Thymus (tissue), 11 donors: ENCODE measurements at regions not wholly inside any gene's neighbourhood (a gene's known extent, or its start where the extent isn't known, plus 50 kb on each side); places are given as distances from the start of the nearest gene placed in this dataset.

Source experiments
- DNase-seq, 9 donors: peaks; one replicate each; pipeline ENCODE4 v3.0.0-alpha.2; 2013; ENCODE audit warnings: low spot score in 9 of 9, low read depth in 6 of 9, missing footprints in 1 of 9
- H3K27ac ChIP-seq, 2 donors: one replicate each; pipeline ENCODE4 v1.5.1; 2013; ENCODE audit warnings: control low read depth in 1 of 2, low read depth in 1 of 2, low read length in 1 of 2, mild to moderate bottlenecking in 1 of 2, moderate library complexity in 1 of 2
- H3K27me3 ChIP-seq, 2 donors: one replicate each; pipeline ENCODE4 v1.5.1; 2013; ENCODE audit warnings: low read length in 1 of 2; ENCODE audit not compliant: control insufficient read depth in 2 of 2, insufficient read depth in 1 of 2
- H3K36me3 ChIP-seq, 2 donors: one replicate each; pipeline ENCODE4 v1.5.1; 2013; ENCODE audit warnings: low read length in 1 of 2, mild to moderate bottlenecking in 1 of 2, moderate library complexity in 1 of 2; ENCODE audit not compliant: control insufficient read depth in 2 of 2, insufficient read depth in 2 of 2
- H3K4me1 ChIP-seq, 2 donors: one replicate each; pipeline ENCODE4 v1.5.1; 2013; ENCODE audit warnings: low read length in 2 of 2; ENCODE audit not compliant: control insufficient read depth in 2 of 2, insufficient read depth in 2 of 2
- H3K4me3 ChIP-seq, 2 donors: one replicate each; pipeline ENCODE4 v1.5.1; 2013; ENCODE audit warnings: low read length in 2 of 2, control low read depth in 1 of 2, mild to moderate bottlenecking in 1 of 2
- H3K9me3 ChIP-seq, 2 donors: one replicate each; pipeline ENCODE4 v1.5.1; 2013; ENCODE audit warnings: low read length in 1 of 2, mild to moderate bottlenecking in 1 of 2; ENCODE audit not compliant: control insufficient read depth in 2 of 2, insufficient read depth in 1 of 2
- WGBS: extraction: QIAGEN DNeasy Blood & Tissue Kit; methylation state at CpG from one replicate; pipeline ENCODE4 v1.1.7; 2013; 5-methylcytosine and 5-hydroxymethylcytosine counted together
- donor health status: healthy.

GRCh38 chr2:223530811-223531210, 71.3 kb downstream of the SCG2 start:
- Histone ChIP-seq H3K4me3 (no peak overlapping the region), H3K4me1 (no peaks in the 10 kb centered on the region), H3K9me3 (peaks cover 0 to 3% of the 10 kb centered on the region in 2 donors), H3K27me3 (no peaks in the 10 kb centered on the region), H3K36me3 (no peaks in the 10 kb centered on the region), H3K27ac (no peak overlapping the region)
- WGBS = 80% methylated on average over 4 of the region's 4 CpGs
- no peak for DNase-seq

GRCh38 chr2:223532161-223532560, 70.0 kb downstream of the SCG2 start:
- H3K27me3 ChIP-seq = no peaks in the 10 kb centered on the region
- H3K27ac ChIP-seq = no peak overlapping the region
- H3K4me1 ChIP-seq = no peaks in the 10 kb centered on the region
- WGBS = 77% methylated on average over 2 of the region's 2 CpGs
- H3K36me3 ChIP-seq = no peaks in the 10 kb centered on the region
- peaks cover 0 to 3% of the 10 kb centered on the region in 2 donors for H3K9me3 ChIP-seq
- DNase-seq = no peak
- H3K4me3 ChIP-seq = no peak overlapping the region

GRCh38 chr2:223532712-223533111, 69.4 kb downstream of the SCG2 start:
- 93% methylated on average over 1 of the region's 1 CpG for WGBS
- no peak overlapping the region for H3K4me3 ChIP-seq
- H3K27me3 ChIP-seq = no peaks in the 10 kb centered on the region
- H3K27ac ChIP-seq = no peak overlapping the region
- peaks cover 0 to 3% of the 10 kb centered on the region in 2 donors for H3K9me3 ChIP-seq
- H3K36me3 ChIP-seq = no peaks in the 10 kb centered on the region
- no peak for DNase-seq
- H3K4me1 ChIP-seq = no peaks in the 10 kb centered on the region

- H3K36me3 ChIP-seq = no peaks in the 10 kb centered on the region
- H3K9me3 ChIP-seq = no peaks in the 10 kb centered on the region
- WGBS = 72% methylated on average over 2 of the region's 2 CpGs
- H3K27me3 ChIP-seq = no peaks in the 10 kb centered on the region
- H3K4me3 ChIP-seq = no peak overlapping the region
- H3K4me1 ChIP-seq = peaks cover 0 to 2% of the 10 kb centered on the region in 2 donors
- no peak for DNase-seq
- no peak overlapping the region for H3K27ac ChIP-seq
Observed at GRCh38 chr2:223536546-223536945, 65.6 kb downstream of the SCG2 start.

GRCh38 chr2:223537115-223537514, 65.0 kb downstream of the SCG2 start:
- Histone ChIP-seq H3K27ac (no peak overlapping the region), H3K4me1 (peaks cover 0 to 2% of the 10 kb centered on the region in 2 donors), H3K9me3 (no peaks in the 10 kb centered on the region), H3K36me3 (no peaks in the 10 kb centered on the region), H3K27me3 (no peaks in the 10 kb centered on the region), H3K4me3 (no peak overlapping the region)
- 82% methylated on average over 1 of the region's 1 CpG for WGBS
- no peak for DNase-seq

GRCh38 chr2:223537651-223538601, 64.2 kb downstream of the SCG2 start:
- H3K9me3 ChIP-seq = no peaks in the 10 kb centered on the region
- no peak for DNase-seq
- peak overlapping the region in 1 of 2 donors; percentile 18 for H3K27ac ChIP-seq
- no peaks in the 10 kb centered on the region for H3K27me3 ChIP-seq
- H3K36me3 ChIP-seq = no peaks in the 10 kb centered on the region
- peaks cover 0 to 2% of the 10 kb centered on the region in 2 donors for H3K4me1 ChIP-seq
- WGBS = 60% methylated on average over 5 of the region's 5 CpGs
- no peak overlapping the region for H3K4me3 ChIP-seq

- H3K9me3 ChIP-seq = no peaks in the 10 kb centered on the region
- no peak for DNase-seq
- peaks cover 0 to 2% of the 10 kb centered on the region in 2 donors for H3K4me1 ChIP-seq
- H3K36me3 ChIP-seq = no peaks in the 10 kb centered on the region
- no peaks in the 10 kb centered on the region for H3K27me3 ChIP-seq
- H3K4me3 ChIP-seq = no peak overlapping the region
- no peak overlapping the region for H3K27ac ChIP-seq
- WGBS = 75% methylated on average over 8 of the region's 8 CpGs
Observed at GRCh38 chr2:223538920-223539440, 63.2 kb downstream of the SCG2 start.

GRCh38 chr2:223541546-223541945, 60.6 kb downstream of the SCG2 start:
- 94% methylated on average over 2 of the region's 2 CpGs for WGBS
- Histone ChIP-seq H3K9me3 (no peaks in the 10 kb centered on the region), H3K4me1 (peaks cover 0 to 2% of the 10 kb centered on the region in 2 donors), H3K4me3 (no peak overlapping the region), H3K27ac (no peak overlapping the region), H3K36me3 (no peaks in the 10 kb centered on the region), H3K27me3 (no peaks in the 10 kb centered on the region)
- DNase-seq = no peak

GRCh38 chr2:223542501-223542900, 59.7 kb downstream of the SCG2 start:
- Histone ChIP-seq H3K27me3 (no peaks in the 10 kb centered on the region), H3K27ac (no peak overlapping the region), H3K4me3 (no peak overlapping the region), H3K4me1 (peaks cover 0 to 2% of the 10 kb centered on the region in 2 donors), H3K9me3 (no peaks in the 10 kb centered on the region), H3K36me3 (no peaks in the 10 kb centered on the region)
- no peak for DNase-seq
- WGBS = 98% methylated on average over 7 of the region's 7 CpGs
